IMR-90 (cell line): ENCODE measurements at regions not wholly inside any gene's neighbourhood (a gene's known extent, or its start where the extent isn't known, plus 50 kb on each side); places are given as distances from the start of the nearest gene placed in this dataset.

Source experiments
- ATAC-seq: fragments of 200-7000 bp; cut with Tn5 transposase; 2 replicates; pipeline ENCODE4 v1.9.1; 2020; ENCODE audit warnings: low read depth, mild to moderate bottlenecking, moderate library complexity
- BruUV-seq: library from RNA; stranded (reverse); fragments of 400-500 nt; replicated peaks from 2 replicates; lab custom pipeline; 2021; lab: Mats Ljungman, UMichigan
- CTCF ChIA-PET: fragments of 300-600 bp; formaldehyde crosslinking; extraction: SDS; loops from one replicate; lab custom pipeline; 2021; ENCODE audit warnings: antibody characterized with exemption; lab: Yijun Ruan, JAX
- POLR2A ChIA-PET: fragments of 300-600 bp; sonication (Branson Sonifier 250); formaldehyde crosslinking; loops from one replicate; lab custom pipeline; 2022; ENCODE audit warnings: antibody characterized with exemption; ENCODE audit not compliant: unreplicated experiment; lab: Charles Lee
- DNase-seq: peaks from one replicate; pipeline ENCODE4 v3.0.0; 2013
- H2AFZ ChIP-seq: replicated peaks from 2 replicates; pipeline ENCODE3; 2013; ENCODE audit warnings: low read length, mild to moderate bottlenecking; ENCODE audit not compliant: poor library complexity
- H2AK5ac ChIP-seq: 2 replicates; pipeline ENCODE4 v1.6.1; 2013; ENCODE audit warnings: low read depth, low read length, inconsistent platforms
- H2AK9ac ChIP-seq: replicated peaks from 2 replicates; pipeline ENCODE3; 2013; ENCODE audit warnings: mild to moderate bottlenecking, low read depth, low read length, moderate library complexity; ENCODE audit not compliant: poor library complexity
- H2BK120ac ChIP-seq: 2 replicates; pipeline ENCODE4 v1.6.1; 2013; ENCODE audit warnings: low read depth, low read length, inconsistent platforms
- H2BK15ac ChIP-seq: 3 replicates; pipeline ENCODE4 v1.6.1; 2013; ENCODE audit warnings: low read depth, low read length, inconsistent platforms
- H2BK20ac ChIP-seq: 2 replicates; pipeline ENCODE4 v1.6.1; 2013; ENCODE audit warnings: low read depth, mild to moderate bottlenecking, inconsistent platforms, low read length, moderate library complexity
- H2BK5ac ChIP-seq: 2 replicates; pipeline ENCODE4 v1.6.1; 2013; ENCODE audit warnings: mild to moderate bottlenecking, low read depth, low read length, inconsistent platforms; ENCODE audit not compliant: poor library complexity, severe bottlenecking
- H3K14ac ChIP-seq: replicated peaks from 2 replicates; pipeline ENCODE4 v1.6.1; 2013; ENCODE audit warnings: low read depth, low read length, inconsistent platforms
- H3K18ac ChIP-seq: 2 replicates; pipeline ENCODE4 v1.6.1; 2013; ENCODE audit warnings: low read depth, low read length, control low read depth
- H3K23ac ChIP-seq: 2 replicates; pipeline ENCODE4 v1.6.1; 2013; ENCODE audit warnings: low read depth, low read length, inconsistent platforms
- H3K27ac ChIP-seq: 2 replicates; pipeline ENCODE4 v1.5.1; 2013; ENCODE audit warnings: mild to moderate bottlenecking, control low read depth, low read length; ENCODE audit not compliant: insufficient read depth
- H3K27me3 ChIP-seq: 2 replicates; pipeline ENCODE4 v1.6.1; 2013; ENCODE audit warnings: low read length; ENCODE audit not compliant: control insufficient read depth, insufficient read depth
- H3K36me3 ChIP-seq: 2 replicates; pipeline ENCODE4 v1.6.1; 2013; ENCODE audit warnings: low read length, mixed read lengths; ENCODE audit not compliant: control insufficient read depth, insufficient read depth
- H3K4ac ChIP-seq: 2 replicates; pipeline ENCODE4 v1.6.1; 2013; ENCODE audit warnings: low read depth, low read length, inconsistent platforms
- H3K4me1 ChIP-seq: 2 replicates; pipeline ENCODE4 v1.6.1; 2013; ENCODE audit warnings: low read length, mixed read lengths; ENCODE audit not compliant: control insufficient read depth, insufficient read depth
- H3K4me2 ChIP-seq: 2 replicates; pipeline ENCODE4 v1.6.1; 2013; ENCODE audit warnings: low read depth, mild to moderate bottlenecking, control low read depth, low read length, moderate library complexity
- H3K4me3 ChIP-seq: 2 replicates; pipeline ENCODE4 v1.5.1; 2013; ENCODE audit warnings: low read depth, mild to moderate bottlenecking, control low read depth, low read length, moderate library complexity; ENCODE audit not compliant: insufficient read depth
- H3K56ac ChIP-seq: 2 replicates; pipeline ENCODE4 v1.6.1; 2013; ENCODE audit warnings: low read length, inconsistent platforms; ENCODE audit not compliant: insufficient read depth; ENCODE audit errors: extremely low read depth
- H3K79me1 ChIP-seq, 2 experiments: 2 replicates each; pipeline ENCODE4 v1.6.1; 2013; ENCODE audit warnings: low read length in 2 of 2, inconsistent platforms in 1 of 2, low read depth in 1 of 2
- H3K9ac ChIP-seq: 2 replicates; pipeline ENCODE4 v1.6.1; 2013; ENCODE audit warnings: low read depth, low read length, control low read depth
- H3K9me1 ChIP-seq: 2 replicates; pipeline ENCODE4 v1.6.1; 2013; ENCODE audit warnings: low read length, inconsistent platforms; ENCODE audit not compliant: insufficient read depth
- H3K9me3 ChIP-seq: 2 replicates; pipeline ENCODE4 v1.6.1; 2013; ENCODE audit warnings: low read length; ENCODE audit not compliant: control insufficient read depth, insufficient read depth
- H4K20me1 ChIP-seq: 2 replicates; pipeline ENCODE4 v1.6.1; 2013; ENCODE audit warnings: low read length, inconsistent platforms; ENCODE audit not compliant: insufficient read depth
- H4K5ac ChIP-seq: 2 replicates; pipeline ENCODE4 v1.6.1; 2013; ENCODE audit warnings: mild to moderate bottlenecking, low read depth, low read length, control low read depth
- H4K8ac ChIP-seq, 2 experiments: 2 replicates each; pipeline ENCODE4 v1.6.1; 2013; ENCODE audit warnings: low read depth in 2 of 2, low read length in 2 of 2, control low read depth in 1 of 2, inconsistent platforms in 1 of 2
- H4K91ac ChIP-seq: 2 replicates; pipeline ENCODE4 v1.6.1; 2013; ENCODE audit warnings: low read depth, low read length, inconsistent platforms; ENCODE audit not compliant: insufficient read depth
- CHD1 ChIP-seq: IDR thresholded peaks from 2 replicates; pipeline ENCODE4 v1.6.1; 2012; ENCODE audit warnings: low read depth, low read length, improper control_type of control experiment
- FOS ChIP-seq: fragments of 150-350 bp; IDR thresholded peaks from 2 replicates; pipeline ENCODE4 v1.6.1; 2016; ENCODE audit warnings: low read depth, low read length
- POLR2A ChIP-seq: IDR thresholded peaks from 2 replicates; pipeline ENCODE4 v1.6.1; 2012; ENCODE audit warnings: mild to moderate bottlenecking, low read depth, low read length
- RFX5 ChIP-seq: IDR thresholded peaks from 2 replicates; pipeline ENCODE4 v1.8.0; 2012; ENCODE audit warnings: low read depth, mild to moderate bottlenecking, low read length, moderate library complexity
- dilution Hi-C: fragments of 300-500 bp; cut with HindIII; formaldehyde crosslinking; loops from one replicate; pipeline ENCODE4 v1.14.3; 2018; ENCODE audit warnings: low sequenced_read_pairs; ENCODE audit not compliant: unreplicated experiment
- in situ Hi-C: fragments of 300-500 bp; cut with MboI; formaldehyde crosslinking; loops from 3 replicates; pipeline ENCODE4 v1.14.3; 2019; ENCODE audit warnings: low sequenced_read_pairs, inconsistent platforms, mixed read lengths
- intact Hi-C: fragments of 100-400 bp; cut with micrococcal nuclease; formaldehyde crosslinking; loops from 2 replicates; pipeline ENCODE4 v1.10.0; 2022

DNA sequence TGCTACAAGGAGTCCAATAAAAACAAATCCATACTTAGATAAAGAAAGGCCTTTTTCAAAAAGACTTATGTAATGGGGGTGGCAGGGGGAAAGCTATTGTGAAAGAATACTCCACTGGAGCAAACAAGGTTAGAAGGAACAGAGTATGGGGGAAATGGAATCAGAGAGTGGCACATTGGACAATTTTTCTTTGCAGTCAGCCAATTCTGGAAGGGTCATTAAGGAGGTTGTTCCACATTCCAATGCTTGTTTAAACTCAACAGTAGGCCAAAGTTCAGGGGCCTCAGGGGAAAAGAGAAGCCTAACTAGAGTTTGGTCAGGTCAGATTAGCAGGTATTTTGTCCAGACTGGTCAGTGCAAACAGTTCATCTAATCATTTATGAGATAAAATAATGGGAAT lies 105.2 kb upstream of the RESF1 start:
- no peak overlapping the region for H3K27ac ChIP-seq
- H3K4me1 ChIP-seq = no peaks in the 10 kb centered on the region
- no peak overlapping the region for H4K8ac ChIP-seq
- CTCF ChIA-PET = no interaction called here
- no peak overlapping the region for H4K91ac ChIP-seq
- no peak overlapping the region for H4K5ac ChIP-seq
- no peak overlapping the region for H3K23ac ChIP-seq
- no peak overlapping the region for H3K4me2 ChIP-seq
- no peak overlapping the region for H2BK20ac ChIP-seq
- ATAC-seq (no peak), DNase-seq (no peak)
- H3K27me3 ChIP-seq = no peaks in the 10 kb centered on the region
- no peak overlapping the region for H2BK5ac ChIP-seq
- TF ChIP-seq FOS = no peak
- TF ChIP-seq CHD1 = no peak
- no peak for TF ChIP-seq RFX5
- TF ChIP-seq POLR2A = no peak
- no peak overlapping the region for H2BK15ac ChIP-seq
- no peaks in the 10 kb centered on the region for H3K79me1 ChIP-seq
- no peaks in the 10 kb centered on the region for H3K9me1 ChIP-seq
- no TSS peak for BruUV-seq
- H3K36me3 ChIP-seq = no peaks in the 10 kb centered on the region
- H3K18ac ChIP-seq = no peak overlapping the region
- intact Hi-C loops = no loop called here
- H2BK120ac ChIP-seq = no peak overlapping the region
- H3K4ac ChIP-seq = no peak overlapping the region
- in situ Hi-C loops = no loop called here
- H2AK5ac ChIP-seq = no peak overlapping the region
- dilution Hi-C loops = no loop called here
- H3K14ac ChIP-seq = no peak overlapping the region
- no peak overlapping the region for H2AK9ac ChIP-seq
- H3K9me3 ChIP-seq = no peaks in the 10 kb centered on the region; the same call in none of the 2 replicates
- H3K4me3 ChIP-seq = no peak overlapping the region
- POLR2A ChIA-PET = no interaction called here
- H3K56ac ChIP-seq = no peak overlapping the region
- no peak overlapping the region for H2AFZ ChIP-seq
- H3K9ac ChIP-seq = no peak overlapping the region
- H4K20me1 ChIP-seq = no peaks in the 10 kb centered on the region
